ENCODE measurements at regions not wholly inside any gene's neighbourhood (a gene's known extent, or its start where the extent isn't known, plus 50 kb on each side); places are given as distances from the start of the nearest gene placed in this dataset.

DNA sequence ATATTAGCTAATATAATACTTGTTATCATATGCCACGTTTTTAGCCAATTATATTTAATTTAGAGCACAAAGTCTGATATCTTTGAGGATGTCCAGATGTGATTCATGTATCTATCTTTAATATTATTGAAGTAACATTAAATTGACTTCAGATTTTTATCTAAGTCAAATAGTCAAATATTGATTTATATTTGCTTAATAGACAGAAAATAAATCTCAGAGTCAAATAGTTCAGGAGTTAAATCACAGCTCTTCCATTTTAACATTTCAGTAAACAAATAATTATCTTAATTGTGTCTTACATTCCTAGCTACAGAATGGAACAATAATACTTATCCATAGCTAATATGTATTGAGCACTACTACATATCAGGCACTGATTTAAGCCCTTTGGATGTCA, 379.4 kb upstream of the UBE2E3 start:
- Histone ChIP-seq H4K5ac (ENCODE audit: low read depth, low read length) (no peak overlapping the region), H3K79me1 (ENCODE audit: low read depth in 1 of 2, low read length in 2 of 2) (no peaks in the 10 kb centered on the region), H2BK20ac (ENCODE audit: low read depth, low read length) (no peak overlapping the region), H3K14ac (replicated peaks; ENCODE audit: low read depth, low read length) (no peak overlapping the region), H3K18ac (ENCODE audit: low read depth, low read length) (no peak overlapping the region), H3K4me3 (ENCODE audit: insufficient read depth, low read depth, low read length) (no peak overlapping the region), H3K9ac (ENCODE audit: low read depth, low read length) (no peak overlapping the region), H2AK5ac (ENCODE audit: low read depth, low read length) (no peak overlapping the region), H3K36me3 (ENCODE audit: control insufficient read depth, insufficient read depth, low read length) (no peaks in the 10 kb centered on the region), H4K91ac (ENCODE audit: insufficient read depth, low read depth, low read length) (no peak overlapping the region), H2AK9ac (replicated peaks; ENCODE audit: low read depth, low read length, poor library complexity) (no peak overlapping the region), H3K9me3 (ENCODE audit: control insufficient read depth, insufficient read depth, low read length) (no peaks in the 10 kb centered on the region), H2BK5ac (ENCODE audit: low read depth, low read length, poor library complexity, severe bottlenecking) (no peak overlapping the region), H3K56ac (ENCODE audit: extremely low read depth, insufficient read depth, low read length) (no peak overlapping the region), H3K27me3 (ENCODE audit: control insufficient read depth, insufficient read depth, low read length) (no peaks in the 10 kb centered on the region), H2BK15ac (ENCODE audit: low read depth, low read length) (no peak overlapping the region), H3K9me1 (ENCODE audit: insufficient read depth, low read length) (no peaks in the 10 kb centered on the region), H3K4ac (ENCODE audit: low read depth, low read length) (no peak overlapping the region), H2AFZ (replicated peaks; ENCODE audit: low read length, poor library complexity) (no peak overlapping the region), H3K4me2 (ENCODE audit: low read depth, low read length) (no peak overlapping the region), H3K4me1 (ENCODE audit: control insufficient read depth, insufficient read depth, low read length) (no peaks in the 10 kb centered on the region), H3K27ac (ENCODE audit: insufficient read depth, low read length) (no peak overlapping the region), H4K8ac (ENCODE audit: low read depth in 2 of 2, low read length in 2 of 2) (no peak overlapping the region), H4K20me1 (ENCODE audit: insufficient read depth, low read length) (no peaks in the 10 kb centered on the region), H2BK120ac (ENCODE audit: low read depth, low read length) (no peak overlapping the region), H3K23ac (ENCODE audit: low read depth, low read length) (no peak overlapping the region)
- ATAC-seq (ENCODE audit: low read depth) (no peak), DNase-seq (no peak)
- in situ Hi-C loops (cut with MboI; ENCODE audit: low sequenced_read_pairs): no loop called here
- CTCF ChIA-PET: interaction anchor here (0.7 kb wide), 1 partner anchor 475 kb away, joined by 3 read pairs; no protein-coding TSS in a partner anchor
- POLR2A ChIA-PET (ENCODE audit: unreplicated experiment): no interaction called here
- no CpG with 5 or more reads among the region's 1 CpG for WGBS, 2 experiments (ENCODE audit: extremely low coverage in 2 of 2, insufficient read length in 1 of 2)
- intact Hi-C loops (cut with micrococcal nuclease): no loop called here
- dilution Hi-C loops (cut with HindIII; ENCODE audit: low sequenced_read_pairs, unreplicated experiment): no loop called here
- no TSS peak for BruUV-seq (replicated peaks)
- TF ChIP-seq MAZ (IDR thresholded peaks at IDR 0.05; ENCODE audit: borderline replicate concordance, low read depth, low read length): no peak
- no peak for TF ChIP-seq MAFK (IDR thresholded peaks at IDR 0.05; ENCODE audit: low read depth, low read length)
- no peak for TF ChIP-seq RFX5 (IDR thresholded peaks at IDR 0.05; ENCODE audit: low read depth, low read length)
- TF ChIP-seq BHLHE40 (IDR thresholded peaks at IDR 0.05; ENCODE audit: low read depth, low read length): no peak
- no peak for TF ChIP-seq RCOR1 (IDR thresholded peaks at IDR 0.05; ENCODE audit: insufficient replicate concordance, low read length)
- no peak for TF ChIP-seq NFE2L2 (IDR thresholded peaks at IDR 0.05; ENCODE audit: low read depth, low read length)
- TF ChIP-seq CEBPB (IDR thresholded peaks at IDR 0.05; ENCODE audit: low read depth, low read length): no peak
- TF ChIP-seq, protein P1, sequence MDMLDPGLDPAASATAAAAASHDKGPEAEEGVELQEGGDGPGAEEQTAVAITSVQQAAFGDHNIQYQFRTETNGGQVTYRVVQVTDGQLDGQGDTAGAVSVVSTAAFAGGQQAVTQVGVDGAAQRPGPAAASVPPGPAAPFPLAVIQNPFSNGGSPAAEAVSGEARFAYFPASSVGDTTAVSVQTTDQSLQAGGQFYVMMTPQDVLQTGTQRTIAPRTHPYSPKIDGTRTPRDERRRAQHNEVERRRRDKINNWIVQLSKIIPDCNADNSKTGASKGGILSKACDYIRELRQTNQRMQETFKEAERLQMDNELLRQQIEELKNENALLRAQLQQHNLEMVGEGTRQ (IDR thresholded peaks at IDR 0.05; ENCODE audit: low read depth, low read length): no peak
- no peak for TF ChIP-seq MXI1 (IDR thresholded peaks at IDR 0.05; ENCODE audit: borderline replicate concordance, low read depth, low read length)
- TF ChIP-seq SMC3 (IDR thresholded peaks at IDR 0.05; ENCODE audit: low read depth, low read length): no peak
- no peak for TF ChIP-seq CHD1 (IDR thresholded peaks at IDR 0.05; ENCODE audit: low read depth, low read length)
